ENCODE measurements at regions not wholly inside any gene's neighbourhood (a gene's known extent, or its start where the extent isn't known, plus 50 kb on each side); places are given as distances from the start of the nearest gene placed in this dataset.
A peak's percentile ranks its signal among the peaks of the same experiment; 100 is the strongest.

- no peak overlapping the region for H3K4me3 Mint-ChIP-seq
- H3K36me3 Mint-ChIP-seq (ENCODE audit: low read depth) = no peaks in the 10 kb centered on the region
- no peak overlapping the region for H3K27ac Mint-ChIP-seq (ENCODE audit: unreplicated experiment)
- TF ChIP-seq CTCF (conservative IDR thresholded peaks at IDR 0.05) = peak; percentile 35
- no peak for DNase-seq (ENCODE audit: low read depth, low spot score)
- no peaks in the 10 kb centered on the region for H3K4me1 Mint-ChIP-seq
- H3K9me3 Mint-ChIP-seq = peaks cover 10% of the 10 kb centered on the region
- no peaks in the 10 kb centered on the region for H3K27me3 Mint-ChIP-seq (ENCODE audit: low read depth)
Measured at GRCh38 chrX:79270401-79270800, 96.7 kb downstream of the ITM2A start.

GRCh38 chrX:79268788-79269187 is 98.3 kb downstream of the ITM2A start:
- H3K27ac Mint-ChIP-seq (ENCODE audit: unreplicated experiment) = no peak overlapping the region
- H3K4me3 Mint-ChIP-seq = no peak overlapping the region
- DNase-seq (ENCODE audit: low read depth, low spot score) = no peak
- H3K9me3 Mint-ChIP-seq = peaks cover 10% of the 10 kb centered on the region
- TF ChIP-seq CTCF (conservative IDR thresholded peaks at IDR 0.05) = no peak
- no peaks in the 10 kb centered on the region for H3K4me1 Mint-ChIP-seq
- H3K27me3 Mint-ChIP-seq (ENCODE audit: low read depth) = no peaks in the 10 kb centered on the region
- no peaks in the 10 kb centered on the region for H3K36me3 Mint-ChIP-seq (ENCODE audit: low read depth)

GRCh38 chrX:79266702-79267101 is 100.4 kb downstream of the ITM2A start:
- TF ChIP-seq CTCF (conservative IDR thresholded peaks at IDR 0.05) = no peak
- H3K27me3 Mint-ChIP-seq (ENCODE audit: low read depth) = no peaks in the 10 kb centered on the region
- H3K36me3 Mint-ChIP-seq (ENCODE audit: low read depth) = no peaks in the 10 kb centered on the region
- H3K9me3 Mint-ChIP-seq = peaks cover 7% of the 10 kb centered on the region
- H3K4me3 Mint-ChIP-seq = no peak overlapping the region
- DNase-seq (ENCODE audit: low read depth, low spot score) = no peak
- H3K4me1 Mint-ChIP-seq = no peaks in the 10 kb centered on the region
- H3K27ac Mint-ChIP-seq (ENCODE audit: unreplicated experiment) = no peak overlapping the region

- Mint-ChIP-seq H3K9me3 (peaks cover 3% of the 10 kb centered on the region), H3K27me3 (ENCODE audit: low read depth) (no peaks in the 10 kb centered on the region), H3K36me3 (ENCODE audit: low read depth) (no peaks in the 10 kb centered on the region), H3K4me3 (no peak overlapping the region), H3K4me1 (no peaks in the 10 kb centered on the region), H3K27ac (ENCODE audit: unreplicated experiment) (no peak overlapping the region)
- no peak for DNase-seq (ENCODE audit: low read depth, low spot score)
- TF ChIP-seq CTCF (conservative IDR thresholded peaks at IDR 0.05) = no peak
Measured at GRCh38 chrX:79263550-79263949, 103.6 kb downstream of the ITM2A start.

GRCh38 chrX:79259073-79259689 is 108.0 kb downstream of the ITM2A start:
- TF ChIP-seq CTCF (conservative IDR thresholded peaks at IDR 0.05) = no peak
- Mint-ChIP-seq H3K4me3 (no peak overlapping the region), H3K27ac (ENCODE audit: unreplicated experiment) (no peak overlapping the region)

More at GRCh38 chrX:79259073-79259689, 108.0 kb downstream of the ITM2A start:
- H3K27me3 Mint-ChIP-seq (ENCODE audit: low read depth) = no peaks in the 10 kb centered on the region
- H3K36me3 Mint-ChIP-seq (ENCODE audit: low read depth) = no peaks in the 10 kb centered on the region
- DNase-seq (ENCODE audit: low read depth, low spot score) = no peak
- no peaks in the 10 kb centered on the region for H3K4me1 Mint-ChIP-seq
- H3K9me3 Mint-ChIP-seq = peaks cover 11% of the 10 kb centered on the region
